Hepatocyte (in vitro differentiated cells): ENCODE measurements at regions not wholly inside any gene's neighbourhood (a gene's known extent, or its start where the extent isn't known, plus 50 kb on each side); places are given as distances from the start of the nearest gene placed in this dataset.

Experiments used
- DNase-seq: peaks from one replicate; pipeline ENCODE4 v3.0.0-alpha.2; 2016; ENCODE audit warnings: low spot score
- H2AFZ ChIP-seq: fragments of 200-600 bp; sonication (generic); 2 replicates; pipeline ENCODE4 v1.6.0; 2016; ENCODE audit warnings: antibody characterized with exemption, mild to moderate bottlenecking
- H3K27ac ChIP-seq: fragments of 200-600 bp; sonication (generic); 2 replicates; pipeline ENCODE4 v1.5.1; 2016; ENCODE audit warnings: mild to moderate bottlenecking
- H3K27me3 ChIP-seq: fragments of 200-600 bp; sonication (generic); 2 replicates; pipeline ENCODE4 v1.6.1; 2016
- H3K36me3 ChIP-seq: fragments of 200-600 bp; sonication (generic); replicated peaks from 2 replicates; pipeline ENCODE4 v1.5.1; 2016; ENCODE audit warnings: low read depth; ENCODE audit not compliant: insufficient read depth
- H3K4me1 ChIP-seq: fragments of 200-600 bp; sonication (generic); 2 replicates; pipeline ENCODE4 v1.5.1; 2016; ENCODE audit warnings: mild to moderate bottlenecking, moderate library complexity; ENCODE audit not compliant: insufficient read depth
- H3K4me2 ChIP-seq: fragments of 200-600 bp; sonication (generic); 2 replicates; pipeline ENCODE4 v1.6.0; 2016
- H3K4me3 ChIP-seq: fragments of 200-600 bp; sonication (generic); 2 replicates; pipeline ENCODE4 v1.5.1; 2016; ENCODE audit warnings: mild to moderate bottlenecking
- H3K79me2 ChIP-seq: fragments of 200-600 bp; sonication (generic); 2 replicates; pipeline ENCODE4 v1.6.0; 2017; ENCODE audit warnings: mild to moderate bottlenecking
- H3K9me2 ChIP-seq: fragments of 200-600 bp; sonication (generic); replicated peaks from 2 replicates; pipeline ENCODE4 v1.6.0; 2017; ENCODE audit warnings: mild to moderate bottlenecking; ENCODE audit not compliant: insufficient read depth
- H3K9me3 ChIP-seq: fragments of 200-600 bp; sonication (generic); 2 replicates; pipeline ENCODE4 v1.5.1; 2016; ENCODE audit warnings: low read depth, mild to moderate bottlenecking
- H4K20me1 ChIP-seq: fragments of 200-600 bp; sonication (generic); 2 replicates; pipeline ENCODE4 v1.6.0; 2016; ENCODE audit warnings: mild to moderate bottlenecking; ENCODE audit not compliant: insufficient read depth, poor library complexity, severe bottlenecking
- EZH2 ChIP-seq: fragments of 200-600 bp; sonication (generic); IDR thresholded peaks from 2 replicates; pipeline ENCODE4 v1.6.1; 2016; ENCODE audit warnings: antibody characterized with exemption, mild to moderate bottlenecking, borderline replicate concordance
- EZH2phosphoT487 ChIP-seq: fragments of 200-600 bp; sonication (generic); IDR thresholded peaks from one replicate; pipeline ENCODE4 v1.6.1; 2018; ENCODE audit warnings: antibody characterized with exemption, mild to moderate bottlenecking, low read depth, moderate library complexity; ENCODE audit not compliant: unreplicated experiment, severe bottlenecking
- WGBS: methylation state at CpG from one replicate; pipeline ENCODE4 v1.1.6; 2016; ENCODE audit warnings: low lambda C conversion rate; ENCODE audit errors: missing lambda C conversion rate; 5-methylcytosine and 5-hydroxymethylcytosine counted together
- TF ChIP-seq, protein P1 (sequence below): fragments of 200-600 bp; sonication (generic); IDR thresholded peaks from 2 replicates; pipeline ENCODE4 v1.5.1; 2016; ENCODE audit warnings: antibody characterized with exemption, mild to moderate bottlenecking; ENCODE audit not compliant: poor library complexity

GRCh38 chr20:60200305-60200918 lies 242.2 kb downstream of the CDH26 start:
- TF ChIP-seq, protein P1, sequence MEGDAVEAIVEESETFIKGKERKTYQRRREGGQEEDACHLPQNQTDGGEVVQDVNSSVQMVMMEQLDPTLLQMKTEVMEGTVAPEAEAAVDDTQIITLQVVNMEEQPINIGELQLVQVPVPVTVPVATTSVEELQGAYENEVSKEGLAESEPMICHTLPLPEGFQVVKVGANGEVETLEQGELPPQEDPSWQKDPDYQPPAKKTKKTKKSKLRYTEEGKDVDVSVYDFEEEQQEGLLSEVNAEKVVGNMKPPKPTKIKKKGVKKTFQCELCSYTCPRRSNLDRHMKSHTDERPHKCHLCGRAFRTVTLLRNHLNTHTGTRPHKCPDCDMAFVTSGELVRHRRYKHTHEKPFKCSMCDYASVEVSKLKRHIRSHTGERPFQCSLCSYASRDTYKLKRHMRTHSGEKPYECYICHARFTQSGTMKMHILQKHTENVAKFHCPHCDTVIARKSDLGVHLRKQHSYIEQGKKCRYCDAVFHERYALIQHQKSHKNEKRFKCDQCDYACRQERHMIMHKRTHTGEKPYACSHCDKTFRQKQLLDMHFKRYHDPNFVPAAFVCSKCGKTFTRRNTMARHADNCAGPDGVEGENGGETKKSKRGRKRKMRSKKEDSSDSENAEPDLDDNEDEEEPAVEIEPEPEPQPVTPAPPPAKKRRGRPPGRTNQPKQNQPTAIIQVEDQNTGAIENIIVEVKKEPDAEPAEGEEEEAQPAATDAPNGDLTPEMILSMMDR, result no peak
- TF ChIP-seq EZH2phosphoT487 (no peak), EZH2 (no peak)
- H3K27ac ChIP-seq, result no peak overlapping the region
- no peaks in the 10 kb centered on the region for H3K9me3 ChIP-seq
- H3K9me2 ChIP-seq, result no peaks in the 10 kb centered on the region
- H3K79me2 ChIP-seq, result no peaks in the 10 kb centered on the region
- H4K20me1 ChIP-seq, result no peaks in the 10 kb centered on the region
- no peak overlapping the region for H3K4me3 ChIP-seq
- WGBS, result 86% methylated on average over 16 of the region's 16 CpGs
- H3K4me2 ChIP-seq, result no peak overlapping the region
- DNase-seq, result no peak
- no peaks in the 10 kb centered on the region for H3K36me3 ChIP-seq
- H2AFZ ChIP-seq, result no peak overlapping the region
- H3K4me1 ChIP-seq, result no peaks in the 10 kb centered on the region
- no peaks in the 10 kb centered on the region for H3K27me3 ChIP-seq

DNA sequence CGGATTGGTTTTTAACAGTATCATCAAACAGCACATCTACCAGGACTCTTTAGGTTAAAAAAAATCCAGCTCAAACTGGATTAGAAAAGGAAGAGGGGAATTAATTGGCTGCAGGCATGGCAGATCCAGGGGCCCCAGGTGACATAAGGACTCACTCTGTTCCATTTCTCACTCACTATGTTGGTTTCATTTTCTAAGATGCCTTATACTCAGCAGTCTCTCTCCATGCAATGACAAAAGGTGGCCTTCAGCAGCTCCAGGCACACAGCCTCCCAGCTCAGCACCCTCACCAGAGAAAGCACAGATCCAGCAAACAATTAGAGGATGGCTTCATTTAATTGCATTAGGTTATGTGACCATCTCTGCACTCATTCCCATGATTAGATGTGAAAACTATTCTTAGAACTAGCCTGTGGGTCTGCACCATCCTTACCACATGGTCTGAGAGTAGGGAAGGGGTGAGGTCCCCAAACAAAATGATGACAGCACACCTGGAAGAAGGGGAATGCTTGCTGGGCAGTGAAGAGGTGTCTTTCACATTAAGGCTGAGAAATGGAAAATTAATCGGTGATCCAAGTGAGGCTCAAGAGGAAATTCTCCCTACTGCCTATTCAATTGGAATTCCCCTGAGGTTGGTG lies 243.1 kb downstream of the CDH26 start:
- H2AFZ ChIP-seq, result no peak overlapping the region
- no peak overlapping the region for H3K27ac ChIP-seq
- no peak overlapping the region for H3K4me2 ChIP-seq
- H3K9me3 ChIP-seq, result no peaks in the 10 kb centered on the region
- no peaks in the 10 kb centered on the region for H3K4me1 ChIP-seq
- 87% methylated on average over 2 of the region's 2 CpGs for WGBS
- no peaks in the 10 kb centered on the region for H3K36me3 ChIP-seq
- H3K4me3 ChIP-seq, result no peak overlapping the region
- no peaks in the 10 kb centered on the region for H3K9me2 ChIP-seq
- H4K20me1 ChIP-seq, result no peaks in the 10 kb centered on the region
- H3K79me2 ChIP-seq, result no peaks in the 10 kb centered on the region
- no peak for DNase-seq
- no peak for TF ChIP-seq EZH2phosphoT487
- TF ChIP-seq EZH2, result no peak
- TF ChIP-seq, protein P1, result no peak
- no peaks in the 10 kb centered on the region for H3K27me3 ChIP-seq

DNA sequence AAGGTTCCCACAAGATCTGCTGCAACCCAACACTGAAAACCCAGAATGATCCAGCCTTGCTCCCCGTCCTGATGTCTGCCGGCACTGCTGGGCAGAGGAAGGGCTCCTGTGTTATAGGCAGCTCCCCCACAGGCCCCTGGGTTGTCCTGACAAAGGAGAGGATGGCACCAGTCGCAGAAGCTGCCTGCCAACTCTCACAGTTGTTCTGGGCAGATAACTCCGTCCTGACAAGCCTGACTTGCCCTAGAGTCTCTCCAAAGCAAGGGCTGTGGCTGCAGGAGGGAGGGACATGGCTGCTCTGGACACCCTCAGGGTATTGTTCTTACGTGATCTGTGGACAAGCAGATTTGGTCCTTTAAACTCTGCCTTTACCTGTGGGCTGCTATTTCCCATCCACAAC lies 243.8 kb downstream of the CDH26 start:
- 86% methylated on average over 5 of the region's 5 CpGs for WGBS
- no peak overlapping the region for H3K4me2 ChIP-seq
- TF ChIP-seq, protein P1, result no peak
- no peak for TF ChIP-seq EZH2phosphoT487
- no peak for TF ChIP-seq EZH2

More for the DNA sequence above, 243.8 kb downstream of the CDH26 start:
- H3K36me3 ChIP-seq, result no peaks in the 10 kb centered on the region
- H3K79me2 ChIP-seq, result no peaks in the 10 kb centered on the region
- no peaks in the 10 kb centered on the region for H3K9me3 ChIP-seq
- no peak overlapping the region for H2AFZ ChIP-seq
- no peaks in the 10 kb centered on the region for H3K4me1 ChIP-seq
- no peak overlapping the region for H3K4me3 ChIP-seq
- no peaks in the 10 kb centered on the region for H3K27me3 ChIP-seq
- no peak overlapping the region for H3K27ac ChIP-seq
- no peak for DNase-seq
- no peaks in the 10 kb centered on the region for H3K9me2 ChIP-seq
- H4K20me1 ChIP-seq, result no peaks in the 10 kb centered on the region
